GM23338 (cell line): ENCODE measurements at regions not wholly inside any gene's neighbourhood (a gene's known extent, or its start where the extent isn't known, plus 50 kb on each side); places are given as distances from the start of the nearest gene placed in this dataset.
A peak's percentile ranks its signal among the peaks of the same experiment; 100 is the strongest.

ENCODE experiments used
- ATAC-seq: fragments of 200-7000 bp; cut with Tn5 transposase; 3 replicates; pipeline ENCODE4 v1.9.1; 2020
- DNase-seq: peaks from one replicate; pipeline ENCODE4 v3.0.0-alpha.2; 2015; ENCODE audit warnings: low spot score
- H2AFZ ChIP-seq: fragments of 200-600 bp; sonication (generic); 2 replicates; pipeline ENCODE4 v1.8.0; 2016; ENCODE audit warnings: antibody characterized with exemption, mild to moderate bottlenecking, moderate library complexity
- H3F3A ChIP-seq: fragments of 200-600 bp; sonication (generic); replicated peaks from 2 replicates; pipeline ENCODE4 v1.8.0; 2017; ENCODE audit warnings: antibody characterized with exemption, mixed run types, low read depth
- H3K27ac ChIP-seq: fragments of 200-600 bp; sonication (generic); 2 replicates; pipeline ENCODE4 v1.6.1; 2016; ENCODE audit warnings: low read depth
- H3K27me3 ChIP-seq: fragments of 200-600 bp; sonication (generic); 2 replicates; pipeline ENCODE4 v1.8.0; 2016; ENCODE audit warnings: mild to moderate bottlenecking, mixed run types, moderate library complexity; ENCODE audit not compliant: insufficient read depth
- H3K36me3 ChIP-seq: fragments of 200-600 bp; sonication (generic); 2 replicates; pipeline ENCODE4 v1.8.0; 2016; ENCODE audit warnings: mild to moderate bottlenecking; ENCODE audit not compliant: insufficient read depth
- H3K4me1 ChIP-seq: fragments of 200-600 bp; sonication (generic); 2 replicates; pipeline ENCODE4 v1.8.0; 2016; ENCODE audit warnings: mild to moderate bottlenecking, moderate library complexity; ENCODE audit not compliant: insufficient read depth
- H3K4me2 ChIP-seq: fragments of 200-600 bp; sonication (generic); 2 replicates; pipeline ENCODE4 v1.7.1; 2017; ENCODE audit warnings: mixed run types
- H3K4me3 ChIP-seq: fragments of 200-600 bp; sonication (generic); 2 replicates; pipeline ENCODE4 v1.6.1; 2016; ENCODE audit warnings: mixed run types
- H3K79me2 ChIP-seq: fragments of 200-600 bp; sonication (generic); replicated peaks from 2 replicates; pipeline ENCODE4 v1.8.0; 2017; ENCODE audit warnings: mild to moderate bottlenecking; ENCODE audit not compliant: insufficient read depth
- H3K9me2 ChIP-seq: fragments of 200-600 bp; sonication (generic); 2 replicates; pipeline ENCODE4 v1.8.0; 2017; ENCODE audit not compliant: insufficient read depth
- H4K20me1 ChIP-seq: fragments of 200-600 bp; sonication (generic); replicated peaks from 2 replicates; pipeline ENCODE4 v1.8.0; 2017; ENCODE audit warnings: mild to moderate bottlenecking; ENCODE audit not compliant: insufficient read depth
- H3K27ac Mint-ChIP-seq: 2 replicates; pipeline ENCODE4 v1.8.0; 2020; ENCODE audit warnings: inconsistent platforms, mild to moderate bottlenecking, moderate library complexity, mixed read lengths
- H3K27me3 Mint-ChIP-seq: 3 replicates; pipeline ENCODE4 v1.8.0; 2022; ENCODE audit warnings: low read depth, mild to moderate bottlenecking, moderate library complexity, mixed read lengths, inconsistent platforms; ENCODE audit not compliant: insufficient read depth, poor library complexity
- H3K36me3 Mint-ChIP-seq: 3 replicates; pipeline ENCODE4 v1.8.0; 2021; ENCODE audit warnings: low read depth, mild to moderate bottlenecking, inconsistent platforms, moderate library complexity, mixed read lengths
- H3K4me1 Mint-ChIP-seq: 3 replicates; pipeline ENCODE4 v1.8.0; 2020; ENCODE audit warnings: mild to moderate bottlenecking, inconsistent platforms, mixed read lengths
- H3K4me3 Mint-ChIP-seq: 3 replicates; pipeline ENCODE4 v1.8.0; 2021; ENCODE audit warnings: moderate library complexity, mild to moderate bottlenecking, inconsistent platforms, mixed read lengths
- H3K9me3 Mint-ChIP-seq: 3 replicates; pipeline ENCODE4 v1.8.0; 2020; ENCODE audit warnings: moderate library complexity, mild to moderate bottlenecking, inconsistent platforms, mixed read lengths
- CREB1 ChIP-seq: fragments of 250-450 bp; sonication (Bioruptor Pico); IDR thresholded peaks from 2 replicates; pipeline ENCODE4 v1.5.0; 2020; ENCODE audit warnings: low read depth, mild to moderate bottlenecking, moderate library complexity
- ETS1 ChIP-seq: IDR thresholded peaks from 2 replicates; pipeline ENCODE4 v1.6.1; 2016; ENCODE audit warnings: antibody characterized with exemption
- EZH2 ChIP-seq: fragments of 200-600 bp; sonication (generic); IDR thresholded peaks from one replicate; pipeline ENCODE4 v1.8.0; 2017; ENCODE audit warnings: antibody characterized with exemption, mild to moderate bottlenecking, low read depth; ENCODE audit not compliant: unreplicated experiment
- EZH2phosphoT487 ChIP-seq: fragments of 200-600 bp; sonication (generic); IDR thresholded peaks from one replicate; pipeline ENCODE4 v1.8.1; 2018; ENCODE audit warnings: antibody characterized with exemption; ENCODE audit not compliant: unreplicated experiment
- JUNB ChIP-seq: IDR thresholded peaks from one replicate; pipeline ENCODE4 v1.6.1; 2016; ENCODE audit warnings: antibody characterized with exemption; ENCODE audit not compliant: unreplicated experiment
- NANOG ChIP-seq: IDR thresholded peaks from 2 replicates; pipeline ENCODE4 v1.6.1; 2016; ENCODE audit warnings: antibody characterized with exemption, borderline replicate concordance
- POLR2AphosphoS5 ChIP-seq: IDR thresholded peaks from 2 replicates; pipeline ENCODE4 v1.6.1; 2016; ENCODE audit warnings: antibody characterized with exemption, low read depth
- STAT1 ChIP-seq: IDR thresholded peaks from one replicate; pipeline ENCODE4 v1.6.1; 2016; ENCODE audit warnings: antibody characterized with exemption; ENCODE audit not compliant: unreplicated experiment
- ZNF114 ChIP-seq: fragments of 250-450 bp; sonication (Bioruptor Pico); IDR thresholded peaks from 2 replicates; pipeline ENCODE4 v1.5.0; 2020; ENCODE audit warnings: mild to moderate bottlenecking, moderate library complexity
- ZNF331 ChIP-seq: fragments of 250-450 bp; sonication (Bioruptor Pico); IDR thresholded peaks from 2 replicates; pipeline ENCODE4 v1.5.0; 2020; ENCODE audit warnings: low read depth, mild to moderate bottlenecking, moderate library complexity
- TF ChIP-seq, protein P1 (sequence below): fragments of 250-450 bp; sonication (Bioruptor Pico); IDR thresholded peaks from 2 replicates; pipeline ENCODE4 v1.5.0; 2020; ENCODE audit warnings: mild to moderate bottlenecking, moderate library complexity
- TF ChIP-seq, protein P2 (sequence below), 2 experiments: fragments of 200-600 bp in 1 of 2; sonication (generic) in 1 of 2; conservative IDR thresholded peaks; 2 replicates each; pipeline versions ENCODE4 v1.5.1 to v1.6.1; 2016 to 2017; ENCODE audit warnings: antibody characterized with exemption in 2 of 2, low read depth in 2 of 2, mild to moderate bottlenecking in 2 of 2, moderate library complexity in 1 of 2

DNA sequence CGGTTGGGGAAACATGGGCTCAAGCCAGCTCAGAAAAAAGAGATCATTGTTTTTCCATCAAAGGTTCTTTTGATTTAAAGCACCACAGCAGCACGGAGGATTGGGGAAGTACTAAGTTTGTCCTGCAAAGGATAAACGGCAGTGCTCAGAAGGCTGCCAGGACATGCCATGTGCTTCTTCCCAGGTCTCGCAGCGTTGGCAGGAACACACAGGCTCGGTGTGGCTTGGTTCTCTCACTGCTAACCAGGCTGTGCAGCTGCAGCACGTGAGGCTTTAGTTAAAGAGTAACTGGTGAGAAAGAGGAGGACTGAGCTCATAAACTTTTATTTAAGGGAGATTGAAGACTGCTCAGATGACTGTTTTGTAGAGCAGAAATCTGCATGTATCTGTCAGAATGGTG is 264.3 kb downstream of the TSN start:
- no peaks in the 10 kb centered on the region for H3K36me3 ChIP-seq
- H3K36me3 Mint-ChIP-seq, result no peaks in the 10 kb centered on the region; the same call in 2 of the 3 replicates
- H3K4me2 ChIP-seq, result no peak overlapping the region
- H3K9me2 ChIP-seq, result peaks cover 7% of the 10 kb centered on the region; the same call in 1 of the 2 replicates
- H3K4me3 Mint-ChIP-seq, result no peak overlapping the region
- no peaks in the 10 kb centered on the region for H3K27me3 ChIP-seq
- ATAC-seq (no peak), DNase-seq (no peak)
- H3K27me3 Mint-ChIP-seq, result peaks cover 6% of the 10 kb centered on the region
- H2AFZ ChIP-seq, result peak overlapping the region; percentile 84
- H3K27ac ChIP-seq, result no peak overlapping the region
- no peaks in the 10 kb centered on the region for H4K20me1 ChIP-seq
- H3K4me1 ChIP-seq, result 0 out of 2 replicates have a peak, but pooled peaks cover 4% of the 10 kb centered on the region
- H3K9me3 Mint-ChIP-seq, result peaks cover 3% of the 10 kb centered on the region; the same call in 2 of the 3 replicates
- peaks cover 21% of the 10 kb centered on the region for H3K4me1 Mint-ChIP-seq
- no peak overlapping the region for H3K4me3 ChIP-seq
- H3K79me2 ChIP-seq, result no peaks in the 10 kb centered on the region
- no peak for TF ChIP-seq STAT1
- H3F3A ChIP-seq, result no peaks in the 10 kb centered on the region
- no peak overlapping the region for H3K27ac Mint-ChIP-seq

DNA sequence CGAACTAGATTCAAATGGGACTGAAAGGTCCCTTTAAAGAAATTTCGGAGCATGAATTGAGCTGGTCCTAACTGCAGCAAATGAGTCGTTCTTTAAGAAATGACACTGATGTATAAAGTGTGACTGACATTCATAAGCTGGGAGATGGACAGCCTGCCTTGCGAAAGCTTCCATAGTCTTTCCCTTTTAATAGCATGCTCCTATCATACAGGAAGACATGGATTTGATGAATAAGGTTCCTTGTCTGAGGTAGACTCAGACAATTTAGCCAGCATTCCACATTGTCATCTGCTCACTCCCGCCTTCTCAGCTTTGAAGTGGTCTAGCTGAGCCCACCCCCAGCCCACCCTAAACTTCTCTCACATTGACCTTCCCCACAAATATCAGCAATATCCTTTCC is 264.9 kb downstream of the TSN start:
- H3K27ac ChIP-seq, result no peak overlapping the region
- H3K4me2 ChIP-seq, result no peak overlapping the region
- peaks cover 7% of the 10 kb centered on the region; the same call in 1 of the 2 replicates for H3K9me2 ChIP-seq
- no peak overlapping the region for H3K4me3 ChIP-seq
- H3K9me3 Mint-ChIP-seq, result peaks cover 3% of the 10 kb centered on the region
- no peaks in the 10 kb centered on the region for H3F3A ChIP-seq
- no peak overlapping the region for H2AFZ ChIP-seq
- no peak overlapping the region for H3K27ac Mint-ChIP-seq
- H3K4me1 Mint-ChIP-seq, result peaks cover 21% of the 10 kb centered on the region
- no peak overlapping the region for H3K4me3 Mint-ChIP-seq
- H3K27me3 ChIP-seq, result no peaks in the 10 kb centered on the region
- H3K4me1 ChIP-seq, result 0 out of 2 replicates have a peak, but pooled peaks cover 4% of the 10 kb centered on the region
- ATAC-seq, result no peak
- DNase-seq, result no peak
- H3K36me3 ChIP-seq, result no peaks in the 10 kb centered on the region
- peaks cover 6% of the 10 kb centered on the region for H3K27me3 Mint-ChIP-seq
- H3K36me3 Mint-ChIP-seq, result no peaks in the 10 kb centered on the region; the same call in 2 of the 3 replicates
- H3K79me2 ChIP-seq, result no peaks in the 10 kb centered on the region
- no peaks in the 10 kb centered on the region for H4K20me1 ChIP-seq
- TF ChIP-seq EZH2phosphoT487 (no peak), STAT1 (no peak), ETS1 (no peak), NANOG (no peak), CREB1 (CRISPR knock-in tag) (no peak), JUNB (no peak), ZNF331 (CRISPR knock-in tag) (no peak), POLR2AphosphoS5 (no peak), ZNF114 (CRISPR knock-in tag) (no peak), EZH2 (no peak)
- TF ChIP-seq, protein P1, sequence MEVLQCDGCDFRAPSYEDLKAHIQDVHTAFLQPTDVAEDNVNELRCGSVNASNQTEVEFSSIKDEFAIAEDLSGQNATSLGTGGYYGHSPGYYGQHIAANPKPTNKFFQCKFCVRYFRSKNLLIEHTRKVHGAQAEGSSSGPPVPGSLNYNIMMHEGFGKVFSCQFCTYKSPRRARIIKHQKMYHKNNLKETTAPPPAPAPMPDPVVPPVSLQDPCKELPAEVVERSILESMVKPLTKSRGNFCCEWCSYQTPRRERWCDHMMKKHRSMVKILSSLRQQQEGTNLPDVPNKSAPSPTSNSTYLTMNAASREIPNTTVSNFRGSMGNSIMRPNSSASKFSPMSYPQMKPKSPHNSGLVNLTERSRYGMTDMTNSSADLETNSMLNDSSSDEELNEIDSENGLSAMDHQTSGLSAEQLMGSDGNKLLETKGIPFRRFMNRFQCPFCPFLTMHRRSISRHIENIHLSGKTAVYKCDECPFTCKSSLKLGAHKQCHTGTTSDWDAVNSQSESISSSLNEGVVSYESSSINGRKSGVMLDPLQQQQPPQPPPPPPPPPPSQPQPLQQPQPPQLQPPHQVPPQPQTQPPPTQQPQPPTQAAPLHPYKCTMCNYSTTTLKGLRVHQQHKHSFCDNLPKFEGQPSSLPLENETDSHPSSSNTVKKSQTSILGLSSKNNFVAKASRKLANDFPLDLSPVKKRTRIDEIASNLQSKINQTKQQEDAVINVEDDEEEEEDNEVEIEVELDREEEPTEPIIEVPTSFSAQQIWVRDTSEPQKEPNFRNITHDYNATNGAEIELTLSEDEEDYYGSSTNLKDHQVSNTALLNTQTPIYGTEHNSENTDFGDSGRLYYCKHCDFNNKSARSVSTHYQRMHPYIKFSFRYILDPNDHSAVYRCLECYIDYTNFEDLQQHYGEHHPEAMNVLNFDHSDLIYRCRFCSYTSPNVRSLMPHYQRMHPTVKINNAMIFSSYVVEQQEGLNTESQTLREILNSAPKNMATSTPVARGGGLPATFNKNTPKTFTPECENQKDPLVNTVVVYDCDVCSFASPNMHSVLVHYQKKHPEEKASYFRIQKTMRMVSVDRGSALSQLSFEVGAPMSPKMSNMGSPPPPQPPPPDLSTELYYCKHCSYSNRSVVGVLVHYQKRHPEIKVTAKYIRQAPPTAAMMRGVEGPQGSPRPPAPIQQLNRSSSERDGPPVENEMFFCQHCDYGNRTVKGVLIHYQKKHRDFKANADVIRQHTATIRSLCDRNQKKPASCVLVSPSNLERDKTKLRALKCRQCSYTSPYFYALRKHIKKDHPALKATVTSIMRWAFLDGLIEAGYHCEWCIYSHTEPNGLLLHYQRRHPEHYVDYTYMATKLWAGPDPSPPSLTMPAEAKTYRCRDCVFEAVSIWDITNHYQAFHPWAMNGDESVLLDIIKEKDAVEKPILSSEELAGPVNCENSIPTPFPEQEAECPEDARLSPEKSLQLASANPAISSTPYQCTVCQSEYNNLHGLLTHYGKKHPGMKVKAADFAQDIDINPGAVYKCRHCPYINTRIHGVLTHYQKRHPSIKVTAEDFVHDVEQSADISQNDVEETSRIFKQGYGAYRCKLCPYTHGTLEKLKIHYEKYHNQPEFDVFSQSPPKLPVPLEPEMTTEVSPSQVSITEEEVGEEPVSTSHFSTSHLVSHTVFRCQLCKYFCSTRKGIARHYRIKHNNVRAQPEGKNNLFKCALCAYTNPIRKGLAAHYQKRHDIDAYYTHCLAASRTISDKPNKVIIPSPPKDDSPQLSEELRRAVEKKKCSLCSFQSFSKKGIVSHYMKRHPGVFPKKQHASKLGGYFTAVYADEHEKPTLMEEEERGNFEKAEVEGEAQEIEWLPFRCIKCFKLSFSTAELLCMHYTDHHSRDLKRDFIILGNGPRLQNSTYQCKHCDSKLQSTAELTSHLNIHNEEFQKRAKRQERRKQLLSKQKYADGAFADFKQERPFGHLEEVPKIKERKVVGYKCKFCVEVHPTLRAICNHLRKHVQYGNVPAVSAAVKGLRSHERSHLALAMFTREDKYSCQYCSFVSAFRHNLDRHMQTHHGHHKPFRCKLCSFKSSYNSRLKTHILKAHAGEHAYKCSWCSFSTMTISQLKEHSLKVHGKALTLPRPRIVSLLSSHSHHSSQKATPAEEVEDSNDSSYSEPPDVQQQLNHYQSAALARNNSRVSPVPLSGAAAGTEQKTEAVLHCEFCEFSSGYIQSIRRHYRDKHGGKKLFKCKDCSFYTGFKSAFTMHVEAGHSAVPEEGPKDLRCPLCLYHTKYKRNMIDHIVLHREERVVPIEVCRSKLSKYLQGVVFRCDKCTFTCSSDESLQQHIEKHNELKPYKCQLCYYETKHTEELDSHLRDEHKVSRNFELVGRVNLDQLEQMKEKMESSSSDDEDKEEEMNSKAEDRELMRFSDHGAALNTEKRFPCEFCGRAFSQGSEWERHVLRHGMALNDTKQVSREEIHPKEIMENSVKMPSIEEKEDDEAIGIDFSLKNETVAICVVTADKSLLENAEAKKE (CRISPR knock-in tag), result no peak
- TF ChIP-seq, protein P2, sequence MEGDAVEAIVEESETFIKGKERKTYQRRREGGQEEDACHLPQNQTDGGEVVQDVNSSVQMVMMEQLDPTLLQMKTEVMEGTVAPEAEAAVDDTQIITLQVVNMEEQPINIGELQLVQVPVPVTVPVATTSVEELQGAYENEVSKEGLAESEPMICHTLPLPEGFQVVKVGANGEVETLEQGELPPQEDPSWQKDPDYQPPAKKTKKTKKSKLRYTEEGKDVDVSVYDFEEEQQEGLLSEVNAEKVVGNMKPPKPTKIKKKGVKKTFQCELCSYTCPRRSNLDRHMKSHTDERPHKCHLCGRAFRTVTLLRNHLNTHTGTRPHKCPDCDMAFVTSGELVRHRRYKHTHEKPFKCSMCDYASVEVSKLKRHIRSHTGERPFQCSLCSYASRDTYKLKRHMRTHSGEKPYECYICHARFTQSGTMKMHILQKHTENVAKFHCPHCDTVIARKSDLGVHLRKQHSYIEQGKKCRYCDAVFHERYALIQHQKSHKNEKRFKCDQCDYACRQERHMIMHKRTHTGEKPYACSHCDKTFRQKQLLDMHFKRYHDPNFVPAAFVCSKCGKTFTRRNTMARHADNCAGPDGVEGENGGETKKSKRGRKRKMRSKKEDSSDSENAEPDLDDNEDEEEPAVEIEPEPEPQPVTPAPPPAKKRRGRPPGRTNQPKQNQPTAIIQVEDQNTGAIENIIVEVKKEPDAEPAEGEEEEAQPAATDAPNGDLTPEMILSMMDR (conservative IDR thresholded peaks at IDR 0.05; ENCODE audit: low read depth in 2 of 2), result no peak
